ENCODE measurements at regions not wholly inside any gene's neighbourhood (a gene's known extent, or its start where the extent isn't known, plus 50 kb on each side); places are given as distances from the start of the nearest gene placed in this dataset.

- Histone ChIP-seq H3K36me3 (no peaks in the 10 kb centered on the region), H3K27ac (no peak overlapping the region), H3K27me3 (no peaks in the 10 kb centered on the region), H3K9me3 (replicated peaks) (no peaks in the 10 kb centered on the region), H3K4me3 (no peak overlapping the region), H3K4me1 (no peaks in the 10 kb centered on the region)
- no peak for DNase-seq
Observed at GRCh38 chr1:43071241-43071640, 100.8 kb downstream of the EBNA1BP2 start.

GRCh38 chr1:43069461-43070050 is 102.5 kb downstream of the EBNA1BP2 start:
- H3K9me3 ChIP-seq (replicated peaks) = no peaks in the 10 kb centered on the region

GRCh38 chr1:43068911-43069310 is 103.2 kb downstream of the EBNA1BP2 start:
- H3K9me3 ChIP-seq (replicated peaks) = no peaks in the 10 kb centered on the region

More at GRCh38 chr1:43069461-43070050, 102.5 kb downstream of the EBNA1BP2 start:
- Histone ChIP-seq H3K4me1 (no peaks in the 10 kb centered on the region), H3K36me3 (no peaks in the 10 kb centered on the region), H3K27ac (no peak overlapping the region), H3K27me3 (no peaks in the 10 kb centered on the region), H3K4me3 (no peak overlapping the region)
- no peak for DNase-seq

GRCh38 chr1:43067977-43068751 is 103.9 kb downstream of the EBNA1BP2 start:
- Histone ChIP-seq H3K36me3 (no peaks in the 10 kb centered on the region), H3K27me3 (no peaks in the 10 kb centered on the region), H3K9me3 (replicated peaks) (no peaks in the 10 kb centered on the region), H3K4me3 (peak overlapping the region; percentile 55), H3K27ac (peak overlapping the region; percentile 59; the same call in 1 of the 2 replicates), H3K4me1 (no peaks in the 10 kb centered on the region)
- peak; percentile 63 to 65 for DNase-seq

More at GRCh38 chr1:43068911-43069310, 103.2 kb downstream of the EBNA1BP2 start:
- H3K27ac ChIP-seq = peak overlapping the region; percentile 59; the same call in 1 of the 2 replicates
- H3K27me3 ChIP-seq = no peaks in the 10 kb centered on the region
- no peaks in the 10 kb centered on the region for H3K36me3 ChIP-seq
- H3K4me1 ChIP-seq = no peaks in the 10 kb centered on the region
- H3K4me3 ChIP-seq = peak overlapping the region; percentile 55
- peak; percentile 38 for DNase-seq

GRCh38 chr1:43067233-43067745 is 104.8 kb downstream of the EBNA1BP2 start:
- H3K9me3 ChIP-seq (replicated peaks) = no peaks in the 10 kb centered on the region
- H3K4me1 ChIP-seq = no peaks in the 10 kb centered on the region
- H3K4me3 ChIP-seq = no peak overlapping the region
- H3K36me3 ChIP-seq = no peaks in the 10 kb centered on the region
- DNase-seq = no peak
- no peaks in the 10 kb centered on the region for H3K27me3 ChIP-seq
- no peak overlapping the region for H3K27ac ChIP-seq

- no peaks in the 10 kb centered on the region for H3K36me3 ChIP-seq
- H3K9me3 ChIP-seq (replicated peaks) = no peaks in the 10 kb centered on the region
- no peak for DNase-seq
- peaks cover under 1% of the 10 kb centered on the region; the same call in 1 of the 2 replicates for H3K4me1 ChIP-seq
- no peaks in the 10 kb centered on the region for H3K27me3 ChIP-seq
- H3K27ac ChIP-seq = no peak overlapping the region
- H3K4me3 ChIP-seq = no peak overlapping the region
Observed at GRCh38 chr1:43066578-43066977, 105.5 kb downstream of the EBNA1BP2 start.

GRCh38 chr1:43065616-43066399 is 106.3 kb downstream of the EBNA1BP2 start:
- no peak for DNase-seq
- no peaks in the 10 kb centered on the region for H3K36me3 ChIP-seq
- peaks cover 4% of the 10 kb centered on the region; the same call in 1 of the 2 replicates for H3K4me1 ChIP-seq
- H3K9me3 ChIP-seq (replicated peaks) = no peaks in the 10 kb centered on the region
- H3K27me3 ChIP-seq = no peaks in the 10 kb centered on the region
- no peak overlapping the region for H3K27ac ChIP-seq
- H3K4me3 ChIP-seq = no peak overlapping the region

- H3K36me3 ChIP-seq = no peaks in the 10 kb centered on the region
- no peak overlapping the region for H3K27ac ChIP-seq
- H3K4me1 ChIP-seq = peaks cover 4% of the 10 kb centered on the region; the same call in 1 of the 2 replicates
- no peak for DNase-seq
- H3K9me3 ChIP-seq (replicated peaks) = no peaks in the 10 kb centered on the region
- H3K27me3 ChIP-seq = no peaks in the 10 kb centered on the region
- no peak overlapping the region for H3K4me3 ChIP-seq
Observed at GRCh38 chr1:43065191-43065590, 106.5 kb upstream of the SLC2A1 start.

- Histone ChIP-seq H3K4me3 (no peak overlapping the region), H3K27ac (no peak overlapping the region), H3K27me3 (no peaks in the 10 kb centered on the region), H3K4me1 (peaks cover 9% of the 10 kb centered on the region), H3K9me3 (replicated peaks) (no peaks in the 10 kb centered on the region), H3K36me3 (no peaks in the 10 kb centered on the region)
- DNase-seq = no peak
Observed at GRCh38 chr1:43063394-43064219, 104.9 kb upstream of the SLC2A1 start.

- Histone ChIP-seq H3K4me1 (peaks cover 9% of the 10 kb centered on the region), H3K27me3 (no peaks in the 10 kb centered on the region), H3K9me3 (replicated peaks) (no peaks in the 10 kb centered on the region), H3K27ac (no peak overlapping the region), H3K36me3 (no peaks in the 10 kb centered on the region), H3K4me3 (no peak overlapping the region)
- no peak for DNase-seq
Observed at GRCh38 chr1:43062527-43063095, 103.9 kb upstream of the SLC2A1 start.

GRCh38 chr1:43061757-43062156 is 103.1 kb upstream of the SLC2A1 start:
- Histone ChIP-seq H3K4me3 (no peak overlapping the region), H3K4me1 (peaks cover 9% of the 10 kb centered on the region), H3K36me3 (no peaks in the 10 kb centered on the region), H3K9me3 (replicated peaks) (no peaks in the 10 kb centered on the region), H3K27me3 (no peaks in the 10 kb centered on the region), H3K27ac (no peak overlapping the region)
- DNase-seq = no peak

GRCh38 chr1:43059640-43060574 is 101.2 kb upstream of the SLC2A1 start:
- H3K36me3 ChIP-seq = no peaks in the 10 kb centered on the region
- H3K4me1 ChIP-seq = peaks cover 9% of the 10 kb centered on the region
- H3K27ac ChIP-seq = no peak overlapping the region
- H3K27me3 ChIP-seq = no peaks in the 10 kb centered on the region
- no peak overlapping the region for H3K4me3 ChIP-seq
- no peak for DNase-seq
- H3K9me3 ChIP-seq (replicated peaks) = no peaks in the 10 kb centered on the region
